ENCODE measurements at regions not wholly inside any gene's neighbourhood (a gene's known extent, or its start where the extent isn't known, plus 50 kb on each side); places are given as distances from the start of the nearest gene placed in this dataset.

DNA sequence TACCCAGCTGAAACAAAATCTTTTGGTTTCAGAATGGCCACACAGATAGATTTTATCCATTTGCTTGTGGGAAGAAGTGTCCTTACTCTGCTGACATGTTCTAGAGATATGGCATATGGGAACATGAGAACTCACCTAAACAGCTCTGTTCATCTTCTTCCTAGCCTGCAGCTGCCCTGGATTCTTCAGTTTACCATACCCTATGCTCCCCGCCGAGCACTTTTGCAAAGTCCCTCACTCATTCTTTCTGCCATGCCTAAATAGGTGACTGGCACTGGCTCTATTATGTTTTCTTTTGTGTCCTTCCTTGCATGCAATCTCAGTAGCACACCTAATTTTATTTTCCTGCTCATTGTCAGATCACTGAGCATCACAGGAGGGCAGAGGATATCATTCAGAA, 293.7 kb upstream of the RSPO3 start:
- no peak for TF ChIP-seq EZH2phosphoT487 (conservative IDR thresholded peaks at IDR 0.05; ENCODE audit: low read length)
- TF ChIP-seq, protein P1, sequence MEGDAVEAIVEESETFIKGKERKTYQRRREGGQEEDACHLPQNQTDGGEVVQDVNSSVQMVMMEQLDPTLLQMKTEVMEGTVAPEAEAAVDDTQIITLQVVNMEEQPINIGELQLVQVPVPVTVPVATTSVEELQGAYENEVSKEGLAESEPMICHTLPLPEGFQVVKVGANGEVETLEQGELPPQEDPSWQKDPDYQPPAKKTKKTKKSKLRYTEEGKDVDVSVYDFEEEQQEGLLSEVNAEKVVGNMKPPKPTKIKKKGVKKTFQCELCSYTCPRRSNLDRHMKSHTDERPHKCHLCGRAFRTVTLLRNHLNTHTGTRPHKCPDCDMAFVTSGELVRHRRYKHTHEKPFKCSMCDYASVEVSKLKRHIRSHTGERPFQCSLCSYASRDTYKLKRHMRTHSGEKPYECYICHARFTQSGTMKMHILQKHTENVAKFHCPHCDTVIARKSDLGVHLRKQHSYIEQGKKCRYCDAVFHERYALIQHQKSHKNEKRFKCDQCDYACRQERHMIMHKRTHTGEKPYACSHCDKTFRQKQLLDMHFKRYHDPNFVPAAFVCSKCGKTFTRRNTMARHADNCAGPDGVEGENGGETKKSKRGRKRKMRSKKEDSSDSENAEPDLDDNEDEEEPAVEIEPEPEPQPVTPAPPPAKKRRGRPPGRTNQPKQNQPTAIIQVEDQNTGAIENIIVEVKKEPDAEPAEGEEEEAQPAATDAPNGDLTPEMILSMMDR (IDR thresholded peaks at IDR 0.05; ENCODE audit: insufficient read depth, low read length, poor library complexity, severe bottlenecking), result no peak
